Peyer's patch (tissue), 4 donors: ENCODE measurements at regions not wholly inside any gene's neighbourhood (a gene's known extent, or its start where the extent isn't known, plus 50 kb on each side); places are given as distances from the start of the nearest gene placed in this dataset.

Experiments used
- DNase-seq, 3 donors: peaks; one replicate each; pipeline ENCODE4 v3.0.0-alpha.2; 2017 to 2019
- H3K27ac ChIP-seq, 4 donors: fragments of 200-600 bp; sonication (generic); one replicate each; pipeline ENCODE4 v1.5.1; 2016 to 2019
- H3K27me3 ChIP-seq, 2 donors: fragments of 200-600 bp; sonication (generic); one replicate each; pipeline ENCODE4 v1.5.1; 2019
- H3K36me3 ChIP-seq, 3 donors: fragments of 200-600 bp; sonication (generic); one replicate each; pipeline ENCODE4 v1.5.1; 2016 to 2019
- H3K4me1 ChIP-seq, 4 donors: fragments of 200-600 bp; sonication (generic); one replicate each; pipeline ENCODE4 v1.5.1; 2016 to 2019
- H3K4me3 ChIP-seq, 4 donors: fragments of 200-600 bp; sonication (generic); 1 replicate in 3 of 4; 2 replicates in 1 of 4; pipeline ENCODE4 v1.5.1; 2016 to 2019; ENCODE audit warnings: mild to moderate bottlenecking in 1 of 4
- H3K9me3 ChIP-seq, 4 donors: fragments of 200-600 bp; sonication (generic); one replicate each; pipeline ENCODE4 v1.5.1; 2016 to 2019; ENCODE audit warnings: mild to moderate bottlenecking in 1 of 4
- POLR2A ChIP-seq, 2 donors: fragments of 450-650 bp; IDR thresholded peaks; one replicate each; pipeline ENCODE4 v1.5.1; 2017; ENCODE audit warnings: antibody characterized with exemption in 2 of 2, mild to moderate bottlenecking in 2 of 2, moderate library complexity in 2 of 2
- TF ChIP-seq, protein P1 (sequence below), 6 experiments: fragments of 450-650 bp in 4 of 6; fragments of 200-600 bp in 2 of 6; sonication (generic) in 1 of 6; IDR thresholded peaks; one replicate each; pipeline ENCODE4 v1.5.1; 2017 to 2019; ENCODE audit warnings: antibody characterized with exemption in 6 of 6, mild to moderate bottlenecking in 3 of 6, moderate library complexity in 1 of 6

- no peaks in the 10 kb centered on the region for H3K27me3 ChIP-seq
- no peak overlapping the region for H3K27ac ChIP-seq
- no peaks in the 10 kb centered on the region for H3K36me3 ChIP-seq
- DNase-seq = no peak
- no peaks in the 10 kb centered on the region for H3K4me1 ChIP-seq
- TF ChIP-seq POLR2A (IDR thresholded peaks at IDR 0.05) = no peak
- TF ChIP-seq, protein P1, sequence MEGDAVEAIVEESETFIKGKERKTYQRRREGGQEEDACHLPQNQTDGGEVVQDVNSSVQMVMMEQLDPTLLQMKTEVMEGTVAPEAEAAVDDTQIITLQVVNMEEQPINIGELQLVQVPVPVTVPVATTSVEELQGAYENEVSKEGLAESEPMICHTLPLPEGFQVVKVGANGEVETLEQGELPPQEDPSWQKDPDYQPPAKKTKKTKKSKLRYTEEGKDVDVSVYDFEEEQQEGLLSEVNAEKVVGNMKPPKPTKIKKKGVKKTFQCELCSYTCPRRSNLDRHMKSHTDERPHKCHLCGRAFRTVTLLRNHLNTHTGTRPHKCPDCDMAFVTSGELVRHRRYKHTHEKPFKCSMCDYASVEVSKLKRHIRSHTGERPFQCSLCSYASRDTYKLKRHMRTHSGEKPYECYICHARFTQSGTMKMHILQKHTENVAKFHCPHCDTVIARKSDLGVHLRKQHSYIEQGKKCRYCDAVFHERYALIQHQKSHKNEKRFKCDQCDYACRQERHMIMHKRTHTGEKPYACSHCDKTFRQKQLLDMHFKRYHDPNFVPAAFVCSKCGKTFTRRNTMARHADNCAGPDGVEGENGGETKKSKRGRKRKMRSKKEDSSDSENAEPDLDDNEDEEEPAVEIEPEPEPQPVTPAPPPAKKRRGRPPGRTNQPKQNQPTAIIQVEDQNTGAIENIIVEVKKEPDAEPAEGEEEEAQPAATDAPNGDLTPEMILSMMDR (IDR thresholded peaks at IDR 0.05) = no peak
- no peaks in the 10 kb centered on the region for H3K9me3 ChIP-seq
- H3K4me3 ChIP-seq = no peak overlapping the region
Observed at GRCh38 chr6:156652231-156652750, 124.9 kb upstream of the ARID1B start.

- Histone ChIP-seq H3K27ac (no peak overlapping the region), H3K27me3 (no peaks in the 10 kb centered on the region), H3K4me3 (no peak overlapping the region), H3K4me1 (no peaks in the 10 kb centered on the region), H3K36me3 (no peaks in the 10 kb centered on the region), H3K9me3 (no peaks in the 10 kb centered on the region)
- TF ChIP-seq POLR2A (IDR thresholded peaks at IDR 0.05) = no peak
- TF ChIP-seq, protein P1 (IDR thresholded peaks at IDR 0.05) = no peak
- DNase-seq = no peak
Observed at GRCh38 chr6:156651486-156651885, 125.7 kb upstream of the ARID1B start.

GRCh38 chr6:156650896-156651390 lies 126.2 kb upstream of the ARID1B start:
- no peak for TF ChIP-seq POLR2A (IDR thresholded peaks at IDR 0.05)
- TF ChIP-seq, protein P1 (IDR thresholded peaks at IDR 0.05) = no peak
- Histone ChIP-seq H3K36me3 (no peaks in the 10 kb centered on the region), H3K27me3 (no peaks in the 10 kb centered on the region), H3K4me3 (no peak overlapping the region), H3K9me3 (no peaks in the 10 kb centered on the region), H3K4me1 (no peaks in the 10 kb centered on the region), H3K27ac (no peak overlapping the region)
- DNase-seq = no peak

DNA sequence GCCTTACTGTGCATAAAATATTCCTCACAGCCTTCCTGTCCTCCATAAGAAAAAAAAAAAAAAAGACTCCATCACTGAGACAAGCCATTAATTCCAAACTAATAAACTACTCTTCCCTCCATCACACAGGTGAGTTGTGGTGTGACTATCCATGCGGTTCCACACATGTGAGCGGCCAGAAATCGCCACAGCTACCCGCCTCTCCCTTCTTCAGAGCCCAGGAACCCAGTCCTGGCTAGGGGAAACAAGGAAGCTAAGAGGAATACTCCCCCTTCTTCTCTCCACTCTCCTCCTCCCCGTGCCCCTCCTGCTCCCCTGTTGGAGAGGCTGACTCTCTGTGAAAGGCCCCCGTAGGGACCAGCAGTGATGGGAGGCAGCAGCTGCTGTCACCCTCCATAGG lies 128.6 kb upstream of the ARID1B start:
- Histone ChIP-seq H3K27me3 (no peaks in the 10 kb centered on the region), H3K9me3 (no peaks in the 10 kb centered on the region), H3K36me3 (no peaks in the 10 kb centered on the region), H3K4me1 (no peaks in the 10 kb centered on the region), H3K4me3 (no peak overlapping the region), H3K27ac (no peak overlapping the region)
- DNase-seq = no peak
- TF ChIP-seq POLR2A (IDR thresholded peaks at IDR 0.05) = no peak
- TF ChIP-seq, protein P1 (IDR thresholded peaks at IDR 0.05) = no peak

GRCh38 chr6:156647991-156648390 lies 129.2 kb upstream of the ARID1B start:
- no peak overlapping the region for H3K27ac ChIP-seq
- no peaks in the 10 kb centered on the region for H3K4me1 ChIP-seq
- H3K36me3 ChIP-seq = no peaks in the 10 kb centered on the region
- TF ChIP-seq POLR2A (IDR thresholded peaks at IDR 0.05) = no peak
- TF ChIP-seq, protein P1 (IDR thresholded peaks at IDR 0.05) = no peak
- no peaks in the 10 kb centered on the region for H3K9me3 ChIP-seq
- H3K4me3 ChIP-seq = no peak overlapping the region
- H3K27me3 ChIP-seq = no peaks in the 10 kb centered on the region
- DNase-seq = no peak
